Pancreas (tissue), 10 donors: ENCODE measurements at regions not wholly inside any gene's neighbourhood (a gene's known extent, or its start where the extent isn't known, plus 50 kb on each side); places are given as distances from the start of the nearest gene placed in this dataset.

Source experiments
- ATAC-seq, 4 donors: fragments of 200-7000 bp; cut with Tn5 transposase; one replicate each; pipeline versions ENCODE4 v1.8.0 to v1.9.1; 2020; ENCODE audit warnings: mild to moderate bottlenecking in 4 of 4, moderate library complexity in 4 of 4
- DNase-seq, 6 donors: peaks; one replicate each; pipeline ENCODE4 v3.0.0-alpha.2; 2020
- FAIRE-seq: peaks from 2 replicates; lab custom pipeline; 2012; peaks lifted over from hg19 to GRCh38; lab: Jason Lieb, UNC
- H3K27ac ChIP-seq, 4 donors: fragments of 200-600 bp; sonication (generic); 1 replicate in 3 of 4; 2 replicates in 1 of 4; pipeline versions ENCODE4 v1.5.0 to v1.8.0; 2020
- H3K27me3 ChIP-seq, 4 donors: fragments of 200-600 bp; one replicate each; pipeline ENCODE4 v1.8.0; 2021
- H3K36me3 ChIP-seq, 3 donors: fragments of 200-600 bp; sonication (generic) in 1 of 3; one replicate each; pipeline versions ENCODE4 v1.5.0 to v1.8.0; 2020 to 2021
- H3K4me1 ChIP-seq, 3 donors: fragments of 200-600 bp; one replicate each; pipeline ENCODE4 v1.8.0; 2021
- H3K4me3 ChIP-seq, 4 donors: fragments of 200-600 bp; sonication (generic) in 2 of 4; one replicate each; pipeline versions ENCODE4 v1.5.0 to v1.8.0; 2020 to 2021
- H3K9me3 ChIP-seq, 4 donors: fragments of 200-600 bp; one replicate each; pipeline ENCODE4 v1.8.0; 2021
- WGBS, 2 donors: extraction: QIAGEN DNeasy Blood & Tissue Kit; methylation state at CpG; one replicate each; pipeline ENCODE4 v1.1.7; 2013; 5-methylcytosine and 5-hydroxymethylcytosine counted together
- intact Hi-C, 3 donors: fragments of 100-400 bp; cut with DNase I; formaldehyde crosslinking; loops; one replicate each; pipeline versions ENCODE4 v1.11.1 to v1.14.2; 2022
- TF ChIP-seq, protein P1 (sequence below), 4 donors: fragments of 200-600 bp; sonication (generic) in 3 of 4; IDR thresholded peaks; one replicate each; pipeline versions ENCODE4 v1.5.0 to v1.8.0; 2021; ENCODE audit warnings: antibody characterized with exemption in 4 of 4
- donor health status: healthy with polysubstance abuse.
- donor health status: DM: no; HTN: no; CAD: no; lungs with moderate emphysema.
- donor health status: DM: no; HTN: no; CAD: no.
- donor health status: control.
- donor health status: control.
- donor health status: Bipolar disorder and iron deficiency.
- donor health status: DM: yes; HTN: yes; CAD: no.
- donor health status: DM: no; HTN: no; CAD: no.
- donor health status: DM: no; HTN: no; CAD: no.
- donor health status: DM: yes; HTN: yes; CAD: no.

DNA sequence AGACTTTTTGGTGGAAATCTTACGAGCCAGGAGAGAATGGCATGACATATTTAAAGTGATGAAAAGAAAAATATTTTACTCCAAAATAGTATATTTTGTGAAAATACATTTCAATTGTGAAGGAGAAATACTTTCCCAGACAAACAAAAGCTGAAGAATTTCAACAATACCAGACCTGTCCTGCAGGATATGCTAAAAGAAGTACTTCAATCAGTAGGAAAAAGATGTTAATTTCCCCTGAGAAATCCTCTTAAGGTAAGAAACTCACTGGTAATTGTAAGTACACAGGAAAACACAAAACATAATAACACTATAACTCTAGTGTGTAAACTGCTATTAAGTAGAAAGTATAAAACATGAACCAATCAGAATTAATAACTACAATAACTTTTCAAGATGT lies 341.8 kb upstream of the GJE1 start:
- TF ChIP-seq, protein P1, sequence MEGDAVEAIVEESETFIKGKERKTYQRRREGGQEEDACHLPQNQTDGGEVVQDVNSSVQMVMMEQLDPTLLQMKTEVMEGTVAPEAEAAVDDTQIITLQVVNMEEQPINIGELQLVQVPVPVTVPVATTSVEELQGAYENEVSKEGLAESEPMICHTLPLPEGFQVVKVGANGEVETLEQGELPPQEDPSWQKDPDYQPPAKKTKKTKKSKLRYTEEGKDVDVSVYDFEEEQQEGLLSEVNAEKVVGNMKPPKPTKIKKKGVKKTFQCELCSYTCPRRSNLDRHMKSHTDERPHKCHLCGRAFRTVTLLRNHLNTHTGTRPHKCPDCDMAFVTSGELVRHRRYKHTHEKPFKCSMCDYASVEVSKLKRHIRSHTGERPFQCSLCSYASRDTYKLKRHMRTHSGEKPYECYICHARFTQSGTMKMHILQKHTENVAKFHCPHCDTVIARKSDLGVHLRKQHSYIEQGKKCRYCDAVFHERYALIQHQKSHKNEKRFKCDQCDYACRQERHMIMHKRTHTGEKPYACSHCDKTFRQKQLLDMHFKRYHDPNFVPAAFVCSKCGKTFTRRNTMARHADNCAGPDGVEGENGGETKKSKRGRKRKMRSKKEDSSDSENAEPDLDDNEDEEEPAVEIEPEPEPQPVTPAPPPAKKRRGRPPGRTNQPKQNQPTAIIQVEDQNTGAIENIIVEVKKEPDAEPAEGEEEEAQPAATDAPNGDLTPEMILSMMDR (IDR thresholded peaks at IDR 0.05), result no peak
- no peak for FAIRE-seq
- Histone ChIP-seq H3K27ac (no peak overlapping the region), H3K9me3 (no peaks in the 10 kb centered on the region), H3K27me3 (no peaks in the 10 kb centered on the region), H3K4me3 (no peak overlapping the region), H3K36me3 (no peaks in the 10 kb centered on the region), H3K4me1 (no peaks in the 10 kb centered on the region)
- no peak for DNase-seq
- WGBS, 2 donors, result 50 to 51% methylated on average over 1 of the region's 1 CpG
- intact Hi-C loops, result no loop called here
- no peak for ATAC-seq

DNA sequence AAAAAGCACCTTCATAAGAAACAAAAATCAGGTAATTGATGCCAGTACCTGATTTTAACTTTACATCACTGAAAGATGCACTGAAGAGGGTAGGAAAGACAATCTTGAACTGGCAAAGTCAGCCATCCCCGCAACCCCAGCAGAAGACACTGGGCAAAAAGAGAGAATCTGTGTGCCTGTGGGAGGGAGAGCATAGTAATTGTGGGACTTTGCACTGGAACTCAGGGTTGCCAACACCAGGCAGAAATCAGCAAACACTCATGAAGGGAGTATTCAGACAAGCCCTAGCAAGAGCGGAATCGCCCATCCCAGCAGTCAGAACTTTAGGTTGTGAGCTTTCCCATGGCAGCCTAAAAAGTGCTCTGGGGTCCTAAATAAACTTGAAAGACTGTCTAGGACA lies 344.6 kb upstream of the GJE1 start:
- no peaks in the 10 kb centered on the region for H3K36me3 ChIP-seq
- no peaks in the 10 kb centered on the region for H3K27me3 ChIP-seq
- DNase-seq, result no peak
- intact Hi-C loops, result no loop called here
- H3K9me3 ChIP-seq, result no peaks in the 10 kb centered on the region
- H3K27ac ChIP-seq, result no peak overlapping the region
- ATAC-seq, result no peak
- no peak overlapping the region for H3K4me3 ChIP-seq
- WGBS, 2 donors, result 81 to 91% methylated on average over 3 of the region's 3 CpGs
- FAIRE-seq, result no peak
- H3K4me1 ChIP-seq, result no peaks in the 10 kb centered on the region
- TF ChIP-seq, protein P1 (IDR thresholded peaks at IDR 0.05), result no peak

DNA sequence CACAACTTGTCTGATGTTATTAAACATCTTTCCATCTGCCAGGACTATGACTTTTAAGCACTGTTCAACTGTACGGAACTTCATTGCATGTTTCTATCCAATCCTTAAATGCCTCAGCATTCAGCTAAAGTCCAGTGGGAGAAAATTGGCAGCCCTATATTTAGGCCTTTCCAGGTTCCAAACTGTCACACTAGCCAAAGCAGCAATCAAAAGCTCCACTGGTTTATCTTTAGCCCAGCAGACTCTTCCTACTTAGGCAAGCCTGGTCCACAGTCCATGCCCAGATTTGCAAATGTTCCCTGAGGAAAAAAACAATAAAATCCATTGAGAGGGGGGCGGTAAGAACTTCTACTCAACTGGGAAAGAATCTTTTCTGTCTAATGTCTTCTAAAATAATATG lies 349.1 kb upstream of the GJE1 start:
- Histone ChIP-seq H3K9me3 (no peaks in the 10 kb centered on the region), H3K36me3 (no peaks in the 10 kb centered on the region), H3K4me3 (no peak overlapping the region), H3K27ac (no peak overlapping the region), H3K27me3 (no peaks in the 10 kb centered on the region), H3K4me1 (no peaks in the 10 kb centered on the region)
- TF ChIP-seq, protein P1 (IDR thresholded peaks at IDR 0.05), result no peak
- FAIRE-seq, result no peak
- no peak for DNase-seq
- WGBS, 2 donors, result 68 to 83% methylated on average over 2 of the region's 2 CpGs
- ATAC-seq, result no peak
- intact Hi-C loops, result no loop called here

DNA sequence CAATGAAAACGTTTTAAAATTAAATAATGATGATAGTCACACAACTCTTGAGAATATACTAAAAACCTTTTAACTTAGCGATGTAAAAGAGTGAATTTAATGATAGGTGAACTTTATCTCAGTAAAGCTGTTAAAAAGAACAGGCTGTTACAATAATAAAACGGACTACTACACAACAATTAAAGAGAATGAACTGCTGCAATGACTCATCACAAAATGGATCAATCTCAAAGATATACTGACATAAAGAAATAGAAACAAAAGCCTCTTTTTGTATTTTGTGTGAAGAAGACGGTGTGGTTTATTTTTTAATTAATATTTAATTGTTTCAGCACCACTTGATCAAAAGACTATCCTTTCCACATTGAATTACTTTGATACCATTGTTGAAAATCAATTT lies 352.4 kb upstream of the GJE1 start:
- DNase-seq (no peak), FAIRE-seq (no peak), ATAC-seq (no peak)
- no peaks in the 10 kb centered on the region for H3K4me1 ChIP-seq
- H3K4me3 ChIP-seq, result no peak overlapping the region
- H3K27ac ChIP-seq, result no peak overlapping the region
- no peaks in the 10 kb centered on the region for H3K36me3 ChIP-seq
- WGBS, 2 donors, result 49 to 54% methylated on average over 4 of the region's 4 CpGs
- intact Hi-C loops, result no loop called here
- H3K9me3 ChIP-seq, result no peaks in the 10 kb centered on the region
- H3K27me3 ChIP-seq, result no peaks in the 10 kb centered on the region
- TF ChIP-seq, protein P1 (IDR thresholded peaks at IDR 0.05), result no peak

DNA sequence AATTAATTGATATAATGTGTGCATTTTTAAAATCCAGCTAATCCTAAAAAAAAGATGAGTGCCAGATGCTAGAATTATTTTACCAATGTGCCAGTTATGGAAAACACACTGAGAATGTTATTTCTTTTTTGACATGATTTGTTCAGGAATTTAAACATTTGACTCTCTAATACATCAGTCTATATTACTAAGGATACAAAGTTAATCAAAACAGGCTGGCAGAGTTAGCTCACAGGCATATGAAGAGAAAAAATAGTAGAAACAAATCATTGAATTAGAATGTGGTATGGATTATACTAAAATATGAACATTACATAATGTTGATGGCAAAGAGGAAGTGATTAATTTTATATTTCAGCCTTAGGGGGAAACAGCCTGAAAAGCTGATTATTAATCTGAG lies 368.3 kb upstream of the GJE1 start:
- Histone ChIP-seq H3K4me3 (no peak overlapping the region), H3K4me1 (no peaks in the 10 kb centered on the region), H3K27ac (no peak overlapping the region), H3K27me3 (no peaks in the 10 kb centered on the region), H3K36me3 (no peaks in the 10 kb centered on the region), H3K9me3 (no peaks in the 10 kb centered on the region)
- intact Hi-C loops, result no loop called here
- DNase-seq (no peak), ATAC-seq (no peak), FAIRE-seq (no peak)
- TF ChIP-seq, protein P1 (IDR thresholded peaks at IDR 0.05), result no peak
